PC-9 (cell line): ENCODE measurements at regions not wholly inside any gene's neighbourhood (a gene's known extent, or its start where the extent isn't known, plus 50 kb on each side); places are given as distances from the start of the nearest gene placed in this dataset.

ENCODE experiments used
- BruUV-seq: library from RNA; stranded (reverse); fragments of 400-500 nt; replicated peaks from 2 replicates; lab custom pipeline; 2021; lab: Mats Ljungman, UMichigan
- CTCF ChIA-PET: fragments of 300-600 bp; sonication (Branson Sonifier 250); formaldehyde crosslinking; loops from one replicate; lab custom pipeline; 2022; ENCODE audit warnings: antibody characterized with exemption; lab: Charles Lee
- POLR2A ChIA-PET: fragments of 300-600 bp; sonication (Branson Sonifier 250); formaldehyde crosslinking; loops from one replicate; lab custom pipeline; 2022; ENCODE audit warnings: antibody characterized with exemption; ENCODE audit not compliant: unreplicated experiment; lab: Charles Lee
- DNase-seq, 2 experiments: peaks; one replicate each; pipeline versions ENCODE4 v3.0.0 to v3.0.0-alpha.2; 2015 to 2022; ENCODE audit warnings: mixed read lengths in 1 of 2
- H2AFZ ChIP-seq: fragments of 200-600 bp; sonication (generic); 2 replicates; pipeline ENCODE4 v1.8.1; 2017; ENCODE audit warnings: antibody characterized with exemption
- H3F3A ChIP-seq: fragments of 200-600 bp; sonication (generic); 2 replicates; pipeline ENCODE4 v1.8.1; 2017; ENCODE audit warnings: antibody characterized with exemption, mild to moderate bottlenecking, low read depth; ENCODE audit not compliant: insufficient read depth
- H3K27ac ChIP-seq: fragments of 200-600 bp; sonication (generic); 2 replicates; pipeline ENCODE4 v1.6.1; 2016; ENCODE audit warnings: mixed run types
- H3K27me3 ChIP-seq: fragments of 200-600 bp; sonication (generic); 2 replicates; pipeline ENCODE4 v1.6.1; 2016; ENCODE audit warnings: low read depth, mixed run types; ENCODE audit not compliant: insufficient read depth
- H3K36me3 ChIP-seq: fragments of 200-600 bp; sonication (generic); 2 replicates; pipeline ENCODE4 v1.6.1; 2016; ENCODE audit warnings: low read depth, mixed run types
- H3K4me1 ChIP-seq: fragments of 200-600 bp; sonication (generic); replicated peaks from 2 replicates; pipeline ENCODE4 v1.6.1; 2016; ENCODE audit warnings: mixed run types; ENCODE audit not compliant: insufficient read depth
- H3K4me2 ChIP-seq: fragments of 200-600 bp; sonication (generic); 2 replicates; pipeline ENCODE4 v1.6.1; 2017; ENCODE audit warnings: mixed run types
- H3K4me3 ChIP-seq: fragments of 200-600 bp; sonication (generic); 2 replicates; pipeline ENCODE4 v1.6.1; 2016; ENCODE audit warnings: mixed run types
- H3K79me2 ChIP-seq: fragments of 200-600 bp; sonication (generic); 2 replicates; pipeline ENCODE4 v1.6.1; 2017; ENCODE audit warnings: low read depth, mixed run types
- H3K9me2 ChIP-seq: fragments of 200-600 bp; sonication (generic); 2 replicates; pipeline ENCODE4 v1.8.1; 2017; ENCODE audit warnings: mild to moderate bottlenecking; ENCODE audit not compliant: insufficient read depth
- H3K9me3 ChIP-seq: fragments of 200-600 bp; sonication (generic); 2 replicates; pipeline ENCODE4 v1.8.1; 2016; ENCODE audit warnings: low read depth; ENCODE audit not compliant: insufficient read depth
- H4K20me1 ChIP-seq: fragments of 200-600 bp; sonication (generic); 2 replicates; pipeline ENCODE4 v1.8.1; 2017; ENCODE audit not compliant: insufficient read depth
- EZH2 ChIP-seq: fragments of 200-600 bp; sonication (generic); IDR thresholded peaks from 2 replicates; pipeline ENCODE4 v1.8.0; 2017; ENCODE audit warnings: antibody characterized with exemption, low read depth
- intact Hi-C: fragments of 100-400 bp; cut with micrococcal nuclease; formaldehyde crosslinking; loops from one replicate; pipeline ENCODE4 v1.10.0; 2022; ENCODE audit not compliant: unreplicated experiment
- TF ChIP-seq, protein P1 (sequence below): fragments of 200-600 bp; sonication (generic); conservative IDR thresholded peaks from 2 replicates; pipeline ENCODE4 v1.6.1; 2017; ENCODE audit warnings: mixed run types, antibody characterized with exemption, mild to moderate bottlenecking, moderate library complexity

- Histone ChIP-seq H3K4me3 (no peak overlapping the region), H3K36me3 (no peaks in the 10 kb centered on the region), H3K9me3 (no peaks in the 10 kb centered on the region), H3K9me2 (peaks cover 6% of the 10 kb centered on the region), H3F3A (no peaks in the 10 kb centered on the region), H3K4me1 (no peaks in the 10 kb centered on the region), H3K27me3 (no peaks in the 10 kb centered on the region), H2AFZ (no peak overlapping the region), H3K4me2 (no peak overlapping the region), H4K20me1 (no peaks in the 10 kb centered on the region), H3K79me2 (no peaks in the 10 kb centered on the region), H3K27ac (no peak overlapping the region)
- no peak for TF ChIP-seq EZH2
- TF ChIP-seq, protein P1, sequence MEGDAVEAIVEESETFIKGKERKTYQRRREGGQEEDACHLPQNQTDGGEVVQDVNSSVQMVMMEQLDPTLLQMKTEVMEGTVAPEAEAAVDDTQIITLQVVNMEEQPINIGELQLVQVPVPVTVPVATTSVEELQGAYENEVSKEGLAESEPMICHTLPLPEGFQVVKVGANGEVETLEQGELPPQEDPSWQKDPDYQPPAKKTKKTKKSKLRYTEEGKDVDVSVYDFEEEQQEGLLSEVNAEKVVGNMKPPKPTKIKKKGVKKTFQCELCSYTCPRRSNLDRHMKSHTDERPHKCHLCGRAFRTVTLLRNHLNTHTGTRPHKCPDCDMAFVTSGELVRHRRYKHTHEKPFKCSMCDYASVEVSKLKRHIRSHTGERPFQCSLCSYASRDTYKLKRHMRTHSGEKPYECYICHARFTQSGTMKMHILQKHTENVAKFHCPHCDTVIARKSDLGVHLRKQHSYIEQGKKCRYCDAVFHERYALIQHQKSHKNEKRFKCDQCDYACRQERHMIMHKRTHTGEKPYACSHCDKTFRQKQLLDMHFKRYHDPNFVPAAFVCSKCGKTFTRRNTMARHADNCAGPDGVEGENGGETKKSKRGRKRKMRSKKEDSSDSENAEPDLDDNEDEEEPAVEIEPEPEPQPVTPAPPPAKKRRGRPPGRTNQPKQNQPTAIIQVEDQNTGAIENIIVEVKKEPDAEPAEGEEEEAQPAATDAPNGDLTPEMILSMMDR = no peak
- intact Hi-C loops = loop anchor here (10.0 kb wide), 1 partner anchor 1041 kb away; no protein-coding TSS in a partner anchor
- no TSS peak for BruUV-seq
- no peak for DNase-seq
- ChIA-PET CTCF (no interaction called here), POLR2A (no interaction called here)
Measured at GRCh38 chr3:181213347-181213746, 223.8 kb upstream of the DNAJC19 start.

DNA sequence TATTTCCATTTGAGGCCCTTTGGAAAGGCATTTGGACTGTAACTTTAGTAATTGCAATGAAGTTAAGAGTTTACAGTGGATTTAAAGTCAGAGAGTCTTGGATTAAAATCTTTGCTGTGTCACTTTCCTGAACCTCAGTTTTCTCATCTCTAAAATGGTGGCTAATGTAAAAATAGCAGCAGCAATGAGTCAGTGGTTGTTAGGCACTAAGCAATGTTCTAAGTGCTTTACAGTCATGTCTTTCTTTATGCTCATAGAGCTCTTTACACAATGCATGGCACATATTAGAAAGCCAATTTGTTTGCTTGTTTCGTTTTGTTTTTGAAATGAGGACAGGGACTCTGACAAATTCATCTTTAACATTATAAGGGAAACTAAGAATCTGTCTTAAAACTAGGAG, 222.7 kb upstream of the DNAJC19 start:
- H3K9me3 ChIP-seq = no peaks in the 10 kb centered on the region
- H3K4me2 ChIP-seq = no peak overlapping the region
- CTCF ChIA-PET = interaction anchor here (0.7 kb wide), 1 partner anchor 1176 kb away, joined by 3 read pairs; no protein-coding TSS in a partner anchor
- intact Hi-C loops = loop anchor here (10.0 kb wide), 1 partner anchor 1043 kb away; no protein-coding TSS in a partner anchor
- no peaks in the 10 kb centered on the region for H3K79me2 ChIP-seq
- no peaks in the 10 kb centered on the region for H4K20me1 ChIP-seq
- no TSS peak for BruUV-seq
- TF ChIP-seq, protein P1 = no peak
- no peak for TF ChIP-seq EZH2
- H2AFZ ChIP-seq = no peak overlapping the region
- POLR2A ChIA-PET = no interaction called here
- no peaks in the 10 kb centered on the region; the same call in 1 of the 2 replicates for H3K9me2 ChIP-seq
- H3K27ac ChIP-seq = no peak overlapping the region
- H3K36me3 ChIP-seq = no peaks in the 10 kb centered on the region
- DNase-seq = no peak
- no peaks in the 10 kb centered on the region for H3F3A ChIP-seq
- H3K27me3 ChIP-seq = no peaks in the 10 kb centered on the region
- H3K4me3 ChIP-seq = no peak overlapping the region
- H3K4me1 ChIP-seq = no peaks in the 10 kb centered on the region

- no peaks in the 10 kb centered on the region for H3K36me3 ChIP-seq
- no peaks in the 10 kb centered on the region for H3K9me2 ChIP-seq
- intact Hi-C loops = loop anchor here (1.0 to 10.0 kb wide), 4 partner anchors 492 to 1473 kb away; no protein-coding TSS in a partner anchor
- no peaks in the 10 kb centered on the region for H3K4me1 ChIP-seq
- BruUV-seq = no TSS peak
- no peak overlapping the region for H3K4me2 ChIP-seq
- no peaks in the 10 kb centered on the region for H3F3A ChIP-seq
- no peak overlapping the region for H3K4me3 ChIP-seq
- H4K20me1 ChIP-seq = no peaks in the 10 kb centered on the region
- H3K27ac ChIP-seq = no peak overlapping the region
- no peaks in the 10 kb centered on the region for H3K9me3 ChIP-seq
- no peaks in the 10 kb centered on the region for H3K27me3 ChIP-seq
- ChIA-PET POLR2A (no interaction called here), CTCF (interaction anchor here (1.1 to 1.4 kb wide), 2 partner anchors 492 to 1473 kb away, joined by 3 to 4 read pairs; no protein-coding TSS in a partner anchor)
- no peak overlapping the region for H2AFZ ChIP-seq
- DNase-seq = no peak
- no peak for TF ChIP-seq EZH2
- TF ChIP-seq, protein P1 = peak; percentile 72
- H3K79me2 ChIP-seq = no peaks in the 10 kb centered on the region
Measured at GRCh38 chr3:181210275-181210674, 220.7 kb upstream of the DNAJC19 start.
